T1000 (cell line): ENCODE measurements at regions not wholly inside any gene's neighbourhood (a gene's known extent, or its start where the extent isn't known, plus 50 kb on each side); places are given as distances from the start of the nearest gene placed in this dataset.

Experiments used
- DNase-seq: peaks from one replicate; lab custom pipeline; 2025; ENCODE audit warnings: mixed read lengths; lab: John Stamatoyannopoulos, UW

DNA sequence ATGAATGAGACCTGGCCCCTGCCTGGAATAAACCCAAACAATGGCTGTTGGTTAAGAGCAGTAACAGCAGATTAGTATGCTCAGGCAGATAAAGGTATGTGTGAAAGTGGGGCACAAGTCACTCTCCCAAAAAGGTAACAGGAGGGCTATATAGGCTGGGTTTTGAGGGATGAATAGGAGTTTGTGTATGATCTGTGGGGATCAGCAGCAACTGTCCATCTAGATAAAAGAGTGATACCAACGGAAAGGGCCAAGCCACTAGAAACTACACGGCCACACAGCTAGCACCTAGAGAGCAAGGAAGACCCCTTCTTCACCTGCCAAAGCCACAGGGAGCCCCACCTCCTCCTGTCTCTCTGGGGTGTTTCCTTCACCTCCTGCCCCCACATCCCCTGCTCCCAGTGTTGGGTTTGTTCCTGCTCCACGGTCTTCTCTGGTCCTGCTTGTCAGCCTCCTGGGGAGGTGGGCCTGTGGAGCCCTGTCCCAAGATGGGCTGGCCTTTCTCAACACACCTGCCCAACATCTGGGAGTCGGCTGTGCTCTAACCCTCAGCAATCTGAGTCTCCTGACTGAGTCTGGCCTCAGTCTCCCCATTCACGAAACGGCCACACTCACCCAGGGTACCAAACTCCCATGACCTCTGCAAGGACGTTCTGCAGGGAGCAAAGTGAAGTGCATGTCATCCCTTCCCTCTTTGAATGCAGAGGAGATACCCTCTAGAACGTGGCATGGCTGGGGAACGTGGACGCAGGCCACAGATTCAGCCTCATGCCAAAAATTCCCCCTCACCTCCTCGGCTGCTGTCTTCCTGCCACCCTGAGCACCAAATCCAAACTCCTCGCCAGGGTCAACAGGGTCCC is 108.2 kb downstream of the NCOR2 start:
- no peak for DNase-seq

DNA sequence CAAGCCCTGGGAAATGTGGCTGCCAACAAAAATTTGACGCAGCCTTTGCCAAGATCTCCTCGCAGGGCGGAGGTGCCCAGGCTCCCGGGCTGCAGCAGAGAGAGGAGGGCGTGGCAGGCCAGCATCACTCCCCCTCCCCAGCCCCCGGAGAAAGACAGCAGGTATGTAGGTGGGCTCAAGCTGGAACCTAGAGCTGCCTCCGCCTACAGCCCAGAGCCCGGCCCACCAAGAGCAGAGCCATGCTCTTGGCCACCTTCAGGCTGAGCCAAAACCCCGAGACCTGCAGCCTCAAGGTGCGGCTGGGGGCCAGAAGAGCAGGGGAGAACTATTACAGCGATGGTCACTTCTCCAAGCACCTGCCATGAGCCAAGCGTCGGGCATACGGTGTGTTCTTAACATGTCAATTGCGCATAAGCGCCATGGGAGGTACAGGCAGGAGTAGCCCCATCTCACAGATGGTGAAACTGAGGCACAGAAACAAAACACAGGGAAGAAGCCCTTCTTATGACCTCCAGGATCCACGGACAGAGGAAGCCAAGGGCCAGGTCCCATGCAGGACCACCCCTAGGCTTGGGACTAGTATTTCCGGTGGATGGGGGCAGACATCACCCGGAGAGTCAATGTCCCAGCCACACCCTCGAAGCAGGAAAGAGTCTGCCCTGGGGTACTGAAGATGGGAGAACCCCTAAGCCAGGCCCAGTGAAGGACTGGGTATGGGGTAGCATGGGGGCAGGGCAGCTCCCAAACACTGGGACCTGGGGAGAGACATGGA is 109.0 kb downstream of the NCOR2 start:
- DNase-seq, result no peak

DNA sequence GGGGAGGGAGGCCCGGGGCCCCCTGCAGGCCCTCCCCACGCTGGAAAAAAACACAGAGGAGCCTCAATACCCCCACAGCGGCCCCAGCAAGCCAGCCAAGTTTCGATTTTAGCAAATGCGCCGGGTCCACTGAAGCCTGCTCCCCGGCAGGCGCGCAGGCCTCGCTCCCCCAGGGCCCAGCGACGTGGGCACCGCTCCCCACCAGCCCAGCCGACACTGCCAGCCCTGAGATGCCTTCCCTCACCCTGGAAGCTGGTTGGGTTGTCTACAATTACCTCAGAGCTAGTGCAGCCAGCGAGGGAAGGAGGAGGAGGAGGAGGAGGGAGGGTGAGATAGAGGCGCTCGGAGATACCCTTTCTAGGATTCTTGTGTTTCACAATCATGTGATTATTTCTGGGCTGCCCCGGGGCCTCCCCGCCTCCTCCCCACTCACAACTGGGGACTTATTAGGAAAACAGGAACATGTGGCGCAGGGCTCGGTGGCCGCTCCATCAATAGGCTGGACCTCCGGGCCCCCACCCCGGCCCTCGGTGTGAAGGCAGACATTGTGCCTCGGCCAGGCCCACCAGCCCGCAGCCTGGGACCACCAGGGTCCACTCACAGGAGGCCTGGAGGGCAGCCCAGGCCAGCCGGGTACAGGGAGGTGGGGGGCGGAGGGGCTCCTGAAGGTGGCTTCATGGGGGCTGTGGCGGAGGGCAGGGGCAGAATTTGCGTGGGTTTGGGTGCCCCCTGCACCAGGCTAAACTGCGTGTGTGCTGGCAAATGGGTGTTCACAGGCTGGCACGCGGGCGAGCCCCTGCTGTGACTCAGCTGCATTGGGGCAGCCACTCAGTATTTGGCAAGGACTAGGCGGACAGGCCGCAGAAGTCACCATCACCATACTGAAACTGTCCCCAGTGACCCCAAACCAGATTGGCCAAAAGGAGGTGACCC is 109.9 kb downstream of the NCOR2 start:
- DNase-seq, result peak; percentile 68

DNA sequence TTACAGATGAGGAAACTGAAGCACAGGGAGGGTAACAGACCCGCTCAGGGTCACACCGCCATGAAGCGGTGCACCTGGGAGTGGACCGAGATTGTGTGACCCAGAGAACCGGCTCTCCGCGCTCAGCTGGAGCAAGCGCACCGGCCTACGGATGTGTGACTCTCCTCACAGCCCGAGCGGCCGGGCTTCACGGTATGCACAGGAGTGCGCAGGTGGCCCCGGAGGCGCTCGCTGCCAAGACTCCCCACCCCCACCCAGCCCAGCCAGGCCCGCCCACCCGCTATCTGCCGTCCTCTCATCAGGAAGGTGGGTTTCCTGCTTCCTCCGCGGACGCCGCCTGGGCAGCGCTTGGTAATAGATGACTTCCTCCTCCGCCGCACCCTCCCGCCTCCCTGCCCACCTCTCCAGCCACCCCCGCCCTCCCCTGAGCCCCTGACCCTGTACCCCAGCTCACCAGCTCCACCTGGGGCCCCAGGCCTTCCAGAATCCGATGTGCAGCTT is 110.7 kb downstream of the NCOR2 start:
- DNase-seq, result no peak

DNA sequence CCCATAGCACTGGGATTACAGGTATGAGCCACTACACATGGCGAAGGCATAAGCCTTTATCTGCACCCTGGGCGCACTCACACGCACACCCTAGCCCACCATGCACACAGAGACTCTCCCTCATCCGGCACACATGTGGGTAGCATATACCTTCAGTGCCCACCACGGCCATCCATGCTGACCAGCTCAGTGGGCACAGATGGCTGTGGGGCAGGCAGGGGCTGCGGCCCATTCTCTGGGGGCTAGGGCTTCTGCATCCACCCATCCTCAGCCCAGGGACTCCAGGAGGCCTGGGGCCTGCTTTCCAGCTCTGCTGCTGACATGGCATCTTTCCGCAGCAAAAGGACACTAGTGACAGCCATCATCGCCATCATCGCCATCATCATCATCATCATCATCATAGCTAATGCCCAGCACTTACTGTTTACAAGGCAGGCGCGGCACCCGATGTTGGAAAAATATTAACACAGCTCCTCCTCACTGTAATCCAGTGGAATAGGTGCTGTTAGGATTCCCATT is 111.2 kb downstream of the NCOR2 start:
- DNase-seq, result no peak

DNA sequence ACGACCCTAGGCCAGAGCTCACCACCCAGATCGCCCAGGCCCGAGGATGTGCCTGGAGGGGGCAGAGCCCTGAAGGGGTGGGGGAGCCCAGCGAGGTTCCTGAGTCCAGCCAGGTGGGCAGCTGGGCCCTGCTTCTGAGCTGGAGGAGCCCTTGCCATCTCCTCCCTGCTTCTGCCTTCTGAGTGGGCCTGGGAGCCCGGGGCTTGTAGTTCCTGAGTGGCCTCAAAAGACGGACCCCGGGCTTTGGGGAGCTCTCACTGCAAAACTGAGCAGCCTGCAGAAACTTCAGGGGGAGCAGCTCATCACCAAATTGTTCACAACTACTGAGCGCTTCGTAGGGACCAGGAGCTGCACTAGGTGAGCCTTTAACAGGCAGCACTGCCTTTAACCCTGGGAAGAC is 112.1 kb downstream of the NCOR2 start:
- DNase-seq, result no peak

DNA sequence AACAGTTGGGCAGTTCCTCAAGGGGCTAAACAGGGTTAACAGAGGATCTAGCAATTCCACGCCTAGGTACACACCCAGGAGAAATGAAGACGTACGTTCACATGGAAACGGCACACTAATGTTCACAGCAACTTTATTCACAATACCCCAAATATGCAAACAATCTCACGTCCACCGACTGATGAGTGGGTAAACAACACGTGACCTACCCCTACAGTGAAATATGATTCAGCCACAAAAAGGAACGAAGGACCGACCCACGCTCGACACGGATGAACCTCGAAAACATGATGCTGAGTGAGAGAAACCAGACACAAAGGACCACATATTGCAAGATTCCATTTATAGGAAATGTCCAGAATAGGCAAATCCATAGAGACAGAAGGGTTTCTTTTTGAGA is 112.7 kb downstream of the NCOR2 start:
- no peak for DNase-seq

DNA sequence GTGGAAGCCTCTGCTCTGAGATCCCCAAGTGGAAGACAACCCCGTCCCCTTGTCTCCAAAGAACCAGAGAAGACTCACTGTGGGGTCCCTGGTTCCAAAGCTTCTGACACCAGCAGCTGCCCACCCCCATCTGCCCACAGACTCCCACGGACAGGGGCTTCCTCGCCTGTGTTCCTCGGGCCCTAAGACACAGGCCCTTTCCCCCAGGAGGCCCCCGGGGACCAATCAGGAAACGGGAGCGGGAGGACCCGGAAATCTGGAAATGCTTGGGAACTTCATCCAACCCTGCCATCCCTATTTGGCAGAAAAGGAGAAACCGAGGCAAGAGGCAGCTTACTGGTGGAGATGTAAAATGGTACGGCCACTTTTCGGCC is 113.1 kb downstream of the NCOR2 start:
- DNase-seq, result no peak

DNA sequence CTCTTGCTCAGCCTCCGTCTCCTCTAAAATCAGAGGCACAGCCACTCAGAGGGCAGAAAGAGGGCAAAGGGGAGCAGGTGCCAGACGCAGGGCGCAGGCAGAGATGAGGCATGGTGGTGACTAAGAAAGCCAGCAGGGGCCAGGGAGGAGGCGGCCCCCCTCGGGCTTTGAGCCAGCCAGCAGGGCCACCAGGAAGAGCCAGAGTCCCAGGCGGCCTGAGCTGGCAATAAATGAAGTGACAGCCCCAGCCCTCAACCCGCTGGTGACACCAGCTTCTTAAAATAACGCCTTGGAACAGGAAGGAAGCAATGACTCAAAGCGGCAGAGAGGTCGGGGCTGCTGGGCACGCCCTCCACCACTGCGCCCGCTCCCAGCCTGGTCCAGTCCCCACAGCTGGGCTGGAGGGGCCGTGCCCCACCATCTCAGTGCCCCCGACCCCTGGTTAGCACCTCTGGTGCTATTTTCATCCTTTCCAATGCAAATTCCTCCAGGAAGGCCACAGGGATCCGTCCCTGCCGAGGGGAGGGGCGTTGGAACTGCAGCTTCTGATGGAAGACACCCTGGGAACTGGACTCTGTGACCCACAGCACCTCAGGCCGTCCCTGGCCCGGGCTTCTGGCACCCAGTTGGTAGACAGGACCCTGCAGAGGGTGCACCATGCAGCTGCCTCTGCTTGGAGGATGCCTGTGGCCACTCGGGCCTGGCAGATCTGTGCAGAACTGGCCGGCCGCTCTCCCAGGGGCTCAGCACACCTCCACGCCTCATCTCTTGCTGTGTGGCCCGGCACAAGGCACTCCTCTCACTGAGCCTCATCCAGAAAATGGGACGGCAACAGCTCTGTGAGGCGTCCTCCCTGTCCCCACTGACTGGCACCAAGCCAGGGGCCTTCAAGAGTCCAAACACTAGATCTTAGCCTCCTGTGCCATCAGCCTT is 113.7 kb downstream of the NCOR2 start:
- DNase-seq, result peak; percentile 65

DNA sequence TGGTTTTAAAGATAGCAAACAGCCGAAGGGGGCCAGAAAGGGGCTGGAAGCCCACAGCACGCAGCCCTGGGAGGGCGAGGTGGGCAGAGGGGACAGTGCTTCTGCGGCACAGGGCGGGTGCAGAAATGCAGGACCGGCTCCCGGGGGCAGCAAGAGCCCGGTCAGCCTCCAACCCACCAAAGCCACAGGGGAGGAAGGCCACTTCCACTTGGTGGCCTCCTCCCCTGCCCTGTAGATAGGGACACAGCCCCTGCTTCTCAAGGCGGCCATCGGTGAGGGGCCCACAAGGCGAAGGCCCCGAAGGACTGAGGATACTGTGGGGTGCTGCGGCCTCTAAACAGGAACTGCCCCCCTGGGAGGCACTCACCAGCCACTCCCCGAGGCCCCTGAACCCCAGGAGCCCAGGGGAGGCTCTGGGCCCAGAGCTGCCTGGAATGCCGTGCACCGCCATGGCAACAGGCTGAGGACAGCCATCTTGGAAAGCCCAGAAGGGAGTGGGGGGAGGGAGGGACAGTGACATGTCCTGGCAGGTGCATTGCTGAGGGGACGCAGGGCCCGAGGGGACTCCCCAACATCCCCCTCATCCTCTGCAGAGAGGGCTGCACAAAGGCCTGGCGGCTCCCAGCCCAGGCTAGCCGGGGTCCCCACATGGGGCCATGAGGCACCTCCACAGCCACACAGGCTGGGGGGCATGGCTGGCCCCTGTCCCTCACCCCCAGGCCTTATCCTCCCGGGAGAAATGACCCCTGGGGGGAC is 114.7 kb downstream of the NCOR2 start:
- DNase-seq, result no peak

DNA sequence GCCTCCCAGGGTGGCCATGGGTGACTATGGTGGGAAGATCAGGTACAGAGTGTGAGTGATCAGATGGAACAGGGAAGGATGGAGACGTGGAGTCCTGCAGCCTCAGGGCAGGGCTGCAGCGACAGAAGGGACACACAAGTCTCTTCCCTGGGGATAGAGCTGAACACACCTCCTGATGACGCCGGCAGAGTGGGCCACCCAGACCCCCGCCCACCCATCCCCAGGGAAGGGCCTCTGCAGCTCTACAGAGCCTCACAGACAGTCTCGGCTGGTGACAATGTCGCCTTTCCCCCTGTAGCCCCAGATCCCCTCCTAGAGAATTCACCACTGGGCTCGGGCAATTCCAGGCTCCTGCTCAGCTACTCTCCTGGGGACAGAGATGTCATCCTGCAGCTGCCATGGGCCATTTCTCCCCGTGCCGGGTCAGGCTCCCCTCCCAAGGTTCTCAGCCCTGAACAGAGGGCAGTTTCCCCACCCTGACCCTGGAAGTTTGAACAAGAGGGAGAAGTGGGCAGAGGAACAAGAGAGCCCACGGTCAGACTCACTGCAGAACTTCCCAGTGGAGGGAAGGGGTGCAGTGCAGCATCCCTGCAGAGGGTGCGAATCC is 115.7 kb downstream of the NCOR2 start:
- no peak for DNase-seq

DNA sequence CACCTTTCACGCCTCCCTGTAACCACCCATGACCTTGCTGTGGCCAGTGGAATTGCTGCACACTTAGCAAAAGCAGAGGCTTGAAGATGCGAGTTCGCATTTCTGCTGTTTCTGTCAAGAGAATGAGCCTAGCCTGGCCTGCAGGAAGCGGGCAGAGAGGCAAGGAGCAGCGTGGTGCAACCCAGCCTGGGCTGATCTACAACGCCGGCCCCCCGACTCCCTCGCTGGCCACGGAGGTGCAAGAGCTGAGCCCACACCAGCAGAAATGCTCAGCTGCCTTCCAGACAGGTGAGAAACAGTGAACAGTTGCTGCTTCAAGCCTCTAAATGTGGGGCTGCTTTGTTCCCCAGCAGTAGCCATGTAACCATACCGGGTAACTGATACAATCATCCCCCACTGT is 116.4 kb downstream of the NCOR2 start:
- DNase-seq, result no peak

DNA sequence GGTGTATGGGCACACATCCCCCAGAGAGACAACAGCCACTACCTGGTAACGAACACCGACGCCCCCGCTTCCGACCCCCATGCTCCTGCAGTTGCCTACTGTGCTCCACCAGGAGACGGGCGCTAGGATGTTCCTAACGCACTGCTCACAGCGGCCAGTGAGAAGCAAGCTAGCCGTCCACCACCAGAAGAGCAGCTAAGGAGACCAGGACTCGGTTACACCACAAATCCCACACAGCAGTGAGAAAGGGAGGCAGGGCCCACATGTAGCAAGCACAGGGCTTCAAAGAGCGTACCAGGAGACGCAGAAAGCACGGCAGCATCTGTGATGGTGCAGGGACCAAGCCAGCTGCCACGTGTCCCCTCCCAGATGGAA is 117.0 kb downstream of the NCOR2 start:
- no peak for DNase-seq

DNA sequence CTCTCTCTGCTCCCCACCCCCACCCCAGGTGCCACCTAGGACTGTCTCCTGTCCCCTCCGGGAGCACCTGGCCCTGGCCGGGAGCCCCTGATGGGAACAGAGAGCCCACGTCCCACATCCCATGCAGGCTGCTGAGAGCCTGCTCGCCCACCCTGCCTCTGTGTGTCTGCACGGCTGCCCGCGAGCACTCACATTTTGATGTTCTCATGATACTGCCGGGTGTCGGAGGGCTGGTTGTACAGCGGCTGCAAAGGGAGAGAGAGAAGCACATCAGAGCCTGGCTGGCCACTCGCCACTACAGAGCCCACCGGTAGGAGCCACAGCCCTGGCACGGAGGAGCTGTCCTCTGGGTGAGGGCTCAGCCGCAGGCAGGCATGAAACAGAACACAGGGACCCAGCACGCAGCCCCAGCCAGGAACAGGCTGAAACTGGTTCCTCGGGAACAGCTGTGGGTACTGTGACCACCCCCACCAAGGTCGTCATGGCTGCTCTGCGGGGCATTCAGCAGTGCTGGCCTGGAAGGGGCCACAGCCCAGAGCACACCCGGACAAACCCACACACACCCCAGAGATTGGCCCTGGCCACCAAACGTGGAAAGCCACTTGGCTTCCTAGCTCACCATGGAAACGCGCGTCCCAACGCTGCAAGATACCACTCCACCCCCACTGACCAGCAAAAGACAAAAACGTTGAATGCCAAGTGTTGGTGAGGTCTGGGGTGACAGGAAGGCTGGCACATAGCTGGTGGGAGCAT is 117.6 kb downstream of the NCOR2 start:
- no peak for DNase-seq

DNA sequence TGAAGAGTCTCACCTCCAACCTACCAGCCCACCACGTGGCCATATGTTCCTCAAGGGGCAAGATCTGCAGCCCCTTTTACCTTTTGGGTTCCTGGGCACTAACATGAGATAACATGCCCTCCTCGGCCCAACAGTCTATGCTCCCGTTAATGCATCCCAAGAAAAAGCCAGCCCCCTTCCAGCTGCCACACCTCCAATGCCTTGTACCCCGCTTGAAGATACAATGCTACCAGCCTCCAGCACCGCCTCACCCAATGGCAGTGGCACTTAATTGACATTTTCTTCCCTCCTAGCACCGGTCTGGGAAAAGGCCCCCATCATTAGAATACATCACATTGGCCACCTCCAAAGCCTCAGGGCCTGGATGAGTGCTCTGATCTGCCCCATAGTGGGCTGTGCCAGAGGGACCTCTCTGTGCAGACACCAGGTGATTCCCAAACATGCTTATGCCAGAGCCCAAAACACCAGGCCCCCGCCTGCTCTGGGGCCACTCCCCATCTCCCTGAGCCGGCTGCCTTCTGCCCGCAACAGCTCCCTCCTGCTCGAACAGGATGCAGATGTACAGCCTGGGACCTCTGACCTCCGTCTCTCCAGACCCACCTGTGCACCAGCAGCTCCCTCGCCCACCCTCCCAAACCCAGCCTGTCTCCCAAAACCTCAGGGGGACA is 118.3 kb downstream of the NCOR2 start:
- no peak for DNase-seq

DNA sequence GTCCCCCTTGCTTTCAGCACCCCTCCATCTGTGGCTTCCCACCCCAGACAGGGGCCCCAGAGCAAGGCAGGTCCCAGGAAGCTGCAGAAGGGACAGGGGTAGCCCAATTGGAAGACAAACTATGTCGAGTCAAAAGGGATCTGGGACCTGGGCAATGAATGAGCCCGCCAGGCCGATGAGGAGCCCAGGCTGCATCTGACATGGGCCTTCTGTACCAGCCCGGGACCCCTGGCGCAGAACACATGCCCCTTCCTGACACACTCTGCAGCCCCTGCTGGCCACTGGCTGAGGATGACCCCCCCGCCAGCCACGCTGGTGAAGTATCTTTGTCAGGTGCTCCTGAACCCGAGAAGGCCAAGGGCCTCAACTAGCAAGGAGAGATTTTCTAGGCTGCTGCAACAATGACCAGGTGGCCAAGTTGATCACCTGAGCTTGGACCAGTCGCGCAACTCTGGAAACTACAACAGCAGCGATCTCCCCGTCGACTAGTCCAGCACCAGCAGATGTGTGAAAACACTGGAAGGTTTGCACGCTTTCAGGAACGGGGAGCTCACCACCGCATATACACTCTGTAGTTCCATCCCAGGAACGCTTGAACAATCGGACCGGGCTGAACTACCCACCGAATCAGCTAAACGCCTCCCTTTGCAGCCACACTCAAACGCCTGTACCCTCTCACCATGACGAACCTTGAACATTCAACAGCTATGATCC is 119.0 kb downstream of the NCOR2 start:
- DNase-seq, result no peak

DNA sequence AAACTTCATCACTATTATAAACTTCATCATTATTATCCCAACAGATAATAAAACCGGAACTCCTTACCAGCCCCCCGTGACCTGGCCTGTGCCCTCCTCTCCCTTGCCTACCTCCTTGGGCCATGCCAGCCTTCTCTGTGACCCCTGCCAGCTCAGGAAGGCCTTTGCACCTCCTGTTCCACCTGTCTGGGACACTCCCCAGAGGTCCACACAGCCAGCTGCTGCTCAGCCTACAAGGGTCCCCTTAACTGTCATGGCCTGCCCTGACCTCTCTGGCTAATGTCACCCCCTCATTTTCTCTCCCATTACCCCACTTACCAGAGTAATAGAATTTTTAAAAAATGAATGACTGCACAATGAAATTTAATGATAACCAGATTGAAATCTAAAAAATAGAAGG is 121.0 kb downstream of the NCOR2 start:
- no peak for DNase-seq

DNA sequence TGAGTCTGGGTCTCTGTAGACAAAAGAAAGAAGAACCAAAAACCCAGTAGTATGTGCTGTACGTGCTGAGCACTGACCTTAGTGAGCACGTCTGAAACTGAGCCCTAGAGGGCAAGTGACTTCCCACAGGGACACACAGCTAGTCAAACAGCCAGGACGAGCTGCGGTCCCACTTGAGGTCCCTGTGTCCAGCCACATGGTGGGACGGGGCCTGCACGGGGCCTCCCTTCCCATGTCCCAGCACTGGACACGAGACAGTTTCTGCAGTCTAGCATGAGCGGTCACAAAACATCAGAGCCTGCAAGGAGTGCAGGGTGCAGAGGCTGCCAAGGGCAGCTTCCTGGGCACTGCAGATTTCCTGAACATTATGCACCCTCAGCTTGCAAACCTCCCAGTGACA is 121.6 kb downstream of the NCOR2 start:
- DNase-seq, result no peak
